ENCODE measurements at regions not wholly inside any gene's neighbourhood (a gene's known extent, or its start where the extent isn't known, plus 50 kb on each side); places are given as distances from the start of the nearest gene placed in this dataset.

DNA sequence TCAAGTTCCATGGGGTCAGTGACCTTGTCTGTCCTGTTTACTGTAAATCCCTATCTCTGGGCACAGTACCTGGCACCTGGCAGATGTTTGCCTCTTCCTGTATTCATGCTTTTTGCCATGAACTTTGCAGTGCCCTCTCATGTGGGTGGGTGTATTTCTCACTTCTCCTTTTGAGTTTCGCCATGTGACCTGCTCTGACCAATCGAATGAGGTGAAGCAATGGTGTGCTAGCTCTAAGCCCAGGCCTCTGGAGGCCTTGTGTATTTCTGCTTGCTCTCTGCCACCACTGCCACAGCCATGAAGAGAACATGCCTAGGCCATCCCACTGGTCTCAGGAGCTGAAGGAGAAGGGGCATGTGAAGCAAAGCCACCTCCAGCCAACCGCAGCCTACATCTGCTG, 185.5 kb upstream of the ZC3H12A start (continued):
- TF ChIP-seq, protein P1, sequence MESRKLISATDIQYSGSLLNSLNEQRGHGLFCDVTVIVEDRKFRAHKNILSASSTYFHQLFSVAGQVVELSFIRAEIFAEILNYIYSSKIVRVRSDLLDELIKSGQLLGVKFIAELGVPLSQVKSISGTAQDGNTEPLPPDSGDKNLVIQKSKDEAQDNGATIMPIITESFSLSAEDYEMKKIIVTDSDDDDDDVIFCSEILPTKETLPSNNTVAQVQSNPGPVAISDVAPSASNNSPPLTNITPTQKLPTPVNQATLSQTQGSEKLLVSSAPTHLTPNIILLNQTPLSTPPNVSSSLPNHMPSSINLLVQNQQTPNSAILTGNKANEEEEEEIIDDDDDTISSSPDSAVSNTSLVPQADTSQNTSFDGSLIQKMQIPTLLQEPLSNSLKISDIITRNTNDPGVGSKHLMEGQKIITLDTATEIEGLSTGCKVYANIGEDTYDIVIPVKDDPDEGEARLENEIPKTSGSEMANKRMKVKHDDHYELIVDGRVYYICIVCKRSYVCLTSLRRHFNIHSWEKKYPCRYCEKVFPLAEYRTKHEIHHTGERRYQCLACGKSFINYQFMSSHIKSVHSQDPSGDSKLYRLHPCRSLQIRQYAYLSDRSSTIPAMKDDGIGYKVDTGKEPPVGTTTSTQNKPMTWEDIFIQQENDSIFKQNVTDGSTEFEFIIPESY (IDR thresholded peaks at IDR 0.05; ENCODE audit: extremely low read depth, insufficient replicate concordance, low read length) = no peak
- TF ChIP-seq EZH2 (IDR thresholded peaks at IDR 0.05) = no peak

DNA sequence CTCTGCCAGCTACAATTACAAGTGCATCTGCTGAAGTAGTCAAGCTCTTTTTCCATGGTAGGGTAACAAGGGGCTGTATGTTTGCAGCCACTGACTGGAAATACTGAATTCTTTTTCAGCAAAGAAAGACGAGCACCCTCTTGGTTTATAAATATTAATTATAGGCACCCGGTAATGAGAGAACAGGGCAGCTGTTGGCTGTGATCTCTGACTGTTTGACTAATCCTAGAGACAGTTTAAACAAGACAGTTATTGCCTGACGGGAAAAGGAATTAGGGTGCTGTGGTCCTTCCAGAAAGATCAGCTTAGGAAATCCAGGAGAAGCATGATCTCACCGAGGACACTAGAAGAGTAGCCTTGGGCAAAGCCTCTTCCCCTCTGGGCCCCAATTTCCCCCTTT, 183.7 kb upstream of the ZC3H12A start:
- Histone ChIP-seq H3K79me2 (ENCODE audit: insufficient read depth, low read length) (no peaks in the 10 kb centered on the region), H3K9me3 (ENCODE audit: control insufficient read depth in 1 of 2, insufficient read depth in 1 of 2, low read depth in 1 of 2, low read length in 2 of 2) (no peaks in the 10 kb centered on the region), H3K4me2 (ENCODE audit: low read length) (no peak overlapping the region), H3K9ac (ENCODE audit: low read length) (no peak overlapping the region), H3K4me3 (replicated peaks in 1 of 2; ENCODE audit: low read depth in 1 of 2, low read length in 2 of 2) (no peak overlapping the region), H3K27ac (ENCODE audit: low read depth, low read length) (no peak overlapping the region), H3K9me2 (ENCODE audit: insufficient read depth) (no peaks in the 10 kb centered on the region), H3K27me3 (ENCODE audit: insufficient read depth, low read length) (peaks cover 84% of the 10 kb centered on the region), H3K36me3 (ENCODE audit: control insufficient read depth in 1 of 2, insufficient read depth in 2 of 2, low read length in 2 of 2) (no peaks in the 10 kb centered on the region), H3K4me1 (ENCODE audit: control insufficient read depth in 1 of 2, insufficient read depth in 2 of 2, low read length in 2 of 2) (no peaks in the 10 kb centered on the region), H2AFZ (ENCODE audit: low read depth, low read length, poor library complexity, severe bottlenecking) (no peak overlapping the region), H4K20me1 (ENCODE audit: insufficient read depth) (no peaks in the 10 kb centered on the region)
- ATAC-seq (no peak), DNase-seq (ENCODE audit: low read depth, low spot score) (no peak)
- TF ChIP-seq, protein P1 (IDR thresholded peaks at IDR 0.05; ENCODE audit: extremely low read depth, insufficient replicate concordance, low read length) = no peak
- TF ChIP-seq ZFX (IDR thresholded peaks at IDR 0.05) = no peak
- no peak for TF ChIP-seq SP1 (IDR thresholded peaks at IDR 0.05; ENCODE audit: low read depth)
- TF ChIP-seq, protein P2, sequence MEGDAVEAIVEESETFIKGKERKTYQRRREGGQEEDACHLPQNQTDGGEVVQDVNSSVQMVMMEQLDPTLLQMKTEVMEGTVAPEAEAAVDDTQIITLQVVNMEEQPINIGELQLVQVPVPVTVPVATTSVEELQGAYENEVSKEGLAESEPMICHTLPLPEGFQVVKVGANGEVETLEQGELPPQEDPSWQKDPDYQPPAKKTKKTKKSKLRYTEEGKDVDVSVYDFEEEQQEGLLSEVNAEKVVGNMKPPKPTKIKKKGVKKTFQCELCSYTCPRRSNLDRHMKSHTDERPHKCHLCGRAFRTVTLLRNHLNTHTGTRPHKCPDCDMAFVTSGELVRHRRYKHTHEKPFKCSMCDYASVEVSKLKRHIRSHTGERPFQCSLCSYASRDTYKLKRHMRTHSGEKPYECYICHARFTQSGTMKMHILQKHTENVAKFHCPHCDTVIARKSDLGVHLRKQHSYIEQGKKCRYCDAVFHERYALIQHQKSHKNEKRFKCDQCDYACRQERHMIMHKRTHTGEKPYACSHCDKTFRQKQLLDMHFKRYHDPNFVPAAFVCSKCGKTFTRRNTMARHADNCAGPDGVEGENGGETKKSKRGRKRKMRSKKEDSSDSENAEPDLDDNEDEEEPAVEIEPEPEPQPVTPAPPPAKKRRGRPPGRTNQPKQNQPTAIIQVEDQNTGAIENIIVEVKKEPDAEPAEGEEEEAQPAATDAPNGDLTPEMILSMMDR (IDR thresholded peaks at IDR 0.05 in 2 of 3, conservative IDR thresholded peaks at IDR 0.05 in 1 of 3; ENCODE audit: borderline replicate concordance in 1 of 3, insufficient read depth in 1 of 3, low read depth in 2 of 3, low read length in 2 of 3) = no peak
- TF ChIP-seq, protein P3, sequence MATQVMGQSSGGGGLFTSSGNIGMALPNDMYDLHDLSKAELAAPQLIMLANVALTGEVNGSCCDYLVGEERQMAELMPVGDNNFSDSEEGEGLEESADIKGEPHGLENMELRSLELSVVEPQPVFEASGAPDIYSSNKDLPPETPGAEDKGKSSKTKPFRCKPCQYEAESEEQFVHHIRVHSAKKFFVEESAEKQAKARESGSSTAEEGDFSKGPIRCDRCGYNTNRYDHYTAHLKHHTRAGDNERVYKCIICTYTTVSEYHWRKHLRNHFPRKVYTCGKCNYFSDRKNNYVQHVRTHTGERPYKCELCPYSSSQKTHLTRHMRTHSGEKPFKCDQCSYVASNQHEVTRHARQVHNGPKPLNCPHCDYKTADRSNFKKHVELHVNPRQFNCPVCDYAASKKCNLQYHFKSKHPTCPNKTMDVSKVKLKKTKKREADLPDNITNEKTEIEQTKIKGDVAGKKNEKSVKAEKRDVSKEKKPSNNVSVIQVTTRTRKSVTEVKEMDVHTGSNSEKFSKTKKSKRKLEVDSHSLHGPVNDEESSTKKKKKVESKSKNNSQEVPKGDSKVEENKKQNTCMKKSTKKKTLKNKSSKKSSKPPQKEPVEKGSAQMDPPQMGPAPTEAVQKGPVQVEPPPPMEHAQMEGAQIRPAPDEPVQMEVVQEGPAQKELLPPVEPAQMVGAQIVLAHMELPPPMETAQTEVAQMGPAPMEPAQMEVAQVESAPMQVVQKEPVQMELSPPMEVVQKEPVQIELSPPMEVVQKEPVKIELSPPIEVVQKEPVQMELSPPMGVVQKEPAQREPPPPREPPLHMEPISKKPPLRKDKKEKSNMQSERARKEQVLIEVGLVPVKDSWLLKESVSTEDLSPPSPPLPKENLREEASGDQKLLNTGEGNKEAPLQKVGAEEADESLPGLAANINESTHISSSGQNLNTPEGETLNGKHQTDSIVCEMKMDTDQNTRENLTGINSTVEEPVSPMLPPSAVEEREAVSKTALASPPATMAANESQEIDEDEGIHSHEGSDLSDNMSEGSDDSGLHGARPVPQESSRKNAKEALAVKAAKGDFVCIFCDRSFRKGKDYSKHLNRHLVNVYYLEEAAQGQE (IDR thresholded peaks at IDR 0.05; ENCODE audit: low read depth) = no peak
- TF ChIP-seq, protein P4, sequence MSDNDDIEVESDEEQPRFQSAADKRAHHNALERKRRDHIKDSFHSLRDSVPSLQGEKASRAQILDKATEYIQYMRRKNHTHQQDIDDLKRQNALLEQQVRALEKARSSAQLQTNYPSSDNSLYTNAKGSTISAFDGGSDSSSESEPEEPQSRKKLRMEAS (IDR thresholded peaks at IDR 0.05) = no peak
- ChIA-PET RAD21 (ENCODE audit: low non-redundant PET in 1 of 2, low total read pairs in 2 of 2, uncharacterized antibody in 2 of 2, unreplicated experiment in 2 of 2) (no interaction called here), POLR2A (no interaction called here), CTCF (no interaction called here)
- BruUV-seq (replicated peaks) = no TSS peak
- intact Hi-C loops (cut with micrococcal nuclease) = no loop called here

All from HCT116 (cell line).